ENCODE measurements at regions not wholly inside any gene's neighbourhood (a gene's known extent, or its start where the extent isn't known, plus 50 kb on each side); places are given as distances from the start of the nearest gene placed in this dataset.

- no peaks in the 10 kb centered on the region for H3K36me3 ChIP-seq (ENCODE audit: control insufficient read depth, insufficient read depth, low read length)
- no peak for TF ChIP-seq CTCF (IDR thresholded peaks at IDR 0.05; ENCODE audit: insufficient read depth, low read length, poor library complexity, severe bottlenecking)
- peaks cover 11% of the 10 kb centered on the region for H3K27me3 ChIP-seq (ENCODE audit: control insufficient read depth, insufficient read depth, low read length)
- DNase-seq (ENCODE audit: low read depth): no peak
- no peak overlapping the region for H3K4me3 ChIP-seq (ENCODE audit: low read depth, low read length)
Observed at GRCh38 chr21:36551321-36551720, 71.4 kb upstream of the CLDN14 start.

- no peak for TF ChIP-seq CTCF (IDR thresholded peaks at IDR 0.05; ENCODE audit: insufficient read depth, low read length, poor library complexity, severe bottlenecking)
- Histone ChIP-seq H3K4me3 (ENCODE audit: low read depth, low read length) (no peak overlapping the region), H3K27me3 (ENCODE audit: control insufficient read depth, insufficient read depth, low read length) (peaks cover 11% of the 10 kb centered on the region), H3K36me3 (ENCODE audit: control insufficient read depth, insufficient read depth, low read length) (no peaks in the 10 kb centered on the region)
- DNase-seq (ENCODE audit: low read depth): no peak
Observed at GRCh38 chr21:36551731-36552433, 72.0 kb upstream of the CLDN14 start.

- no peak for DNase-seq (ENCODE audit: low read depth)
- Histone ChIP-seq H3K4me3 (ENCODE audit: low read depth, low read length) (no peak overlapping the region), H3K27me3 (ENCODE audit: control insufficient read depth, insufficient read depth, low read length) (peaks cover 10% of the 10 kb centered on the region), H3K36me3 (ENCODE audit: control insufficient read depth, insufficient read depth, low read length) (no peaks in the 10 kb centered on the region)
- no peak for TF ChIP-seq CTCF (IDR thresholded peaks at IDR 0.05; ENCODE audit: insufficient read depth, low read length, poor library complexity, severe bottlenecking)
Observed at GRCh38 chr21:36552434-36552785, 72.5 kb upstream of the CLDN14 start.

GRCh38 chr21:36553406-36553805, 73.5 kb upstream of the CLDN14 start:
- Histone ChIP-seq H3K36me3 (ENCODE audit: control insufficient read depth, insufficient read depth, low read length) (no peaks in the 10 kb centered on the region), H3K4me3 (ENCODE audit: low read depth, low read length) (no peak overlapping the region), H3K27me3 (ENCODE audit: control insufficient read depth, insufficient read depth, low read length) (peaks cover 6% of the 10 kb centered on the region)
- DNase-seq (ENCODE audit: low read depth): no peak
- no peak for TF ChIP-seq CTCF (IDR thresholded peaks at IDR 0.05; ENCODE audit: insufficient read depth, low read length, poor library complexity, severe bottlenecking)

GRCh38 chr21:36554411-36555157, 74.7 kb upstream of the CLDN14 start:
- TF ChIP-seq CTCF (IDR thresholded peaks at IDR 0.05; ENCODE audit: insufficient read depth, low read length, poor library complexity, severe bottlenecking): no peak
- Histone ChIP-seq H3K36me3 (ENCODE audit: control insufficient read depth, insufficient read depth, low read length) (no peaks in the 10 kb centered on the region), H3K27me3 (ENCODE audit: control insufficient read depth, insufficient read depth, low read length) (peaks cover 2% of the 10 kb centered on the region), H3K4me3 (ENCODE audit: low read depth, low read length) (no peak overlapping the region)
- DNase-seq (ENCODE audit: low read depth): no peak

Data from kidney epithelial cell (primary cell).